ENCODE measurements at regions not wholly inside any gene's neighbourhood (a gene's known extent, or its start where the extent isn't known, plus 50 kb on each side); places are given as distances from the start of the nearest gene placed in this dataset.

DNA sequence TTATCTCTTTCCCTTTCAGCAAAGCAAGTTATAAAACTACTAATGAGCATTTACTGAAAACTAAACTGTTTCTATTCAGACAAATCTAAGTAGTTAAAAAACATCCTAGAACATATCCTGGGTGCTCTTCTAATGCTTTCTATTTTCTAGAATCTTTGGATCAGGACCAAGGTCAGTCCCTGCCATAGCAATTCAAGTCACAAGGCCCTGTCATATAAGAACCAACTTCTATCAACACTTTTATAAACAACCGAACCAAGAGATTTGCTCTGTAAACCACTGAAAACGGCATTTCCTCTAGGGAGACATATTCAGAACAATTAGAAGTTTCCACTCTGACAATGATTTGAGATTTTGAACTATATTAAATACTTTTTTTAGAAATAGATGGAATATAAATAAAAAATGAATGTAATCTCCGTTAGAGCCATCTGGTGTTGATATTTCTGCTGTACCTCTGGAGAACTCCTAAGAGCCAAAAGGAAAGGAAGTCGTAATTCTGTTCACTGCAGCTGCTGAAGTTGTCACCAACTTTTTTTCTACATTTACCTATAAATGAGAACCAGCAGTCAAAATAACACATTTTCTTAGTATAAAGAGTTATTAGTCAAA, 51.4 kb upstream of the LGSN start:
- FAIRE-seq, result peak; percentile 21
- no peak for DNase-seq (ENCODE audit: extremely low spot score, insufficient read length, low read depth)

- FAIRE-seq, result peak; percentile 5
- no peak for DNase-seq (ENCODE audit: extremely low spot score, insufficient read length, low read depth)
These were observed 53.3 kb upstream of the LGSN start for GRCh38 chr6:63372951-63373533.

DNA sequence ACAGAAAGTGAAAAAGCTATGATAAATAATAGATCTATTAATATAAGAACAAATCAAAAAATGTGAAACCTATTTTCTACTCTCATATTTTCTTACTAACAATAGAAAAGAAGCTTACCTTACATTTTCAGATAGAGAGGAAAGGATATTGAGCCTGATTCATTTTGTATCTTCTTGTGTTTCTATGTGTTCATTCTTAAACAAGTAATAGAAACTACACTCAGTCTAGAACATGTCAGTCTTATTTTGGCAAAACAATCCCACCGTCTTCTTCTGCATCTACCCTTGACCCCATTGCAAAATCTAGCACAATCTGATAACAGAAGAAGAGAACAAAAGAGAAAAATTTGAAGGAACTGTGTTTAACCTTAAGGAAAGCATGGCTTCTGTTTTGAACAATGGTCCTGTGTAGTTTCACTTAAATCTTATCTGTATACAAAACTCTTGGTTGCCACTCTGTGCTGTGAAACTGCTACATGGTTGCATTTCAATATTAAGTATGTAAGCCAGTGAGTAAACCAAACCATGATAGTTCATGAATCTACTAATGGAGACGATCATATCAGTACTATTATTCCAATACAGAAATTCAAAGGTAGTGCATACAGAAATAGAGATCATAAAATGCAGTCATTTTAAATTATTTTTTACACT, 69.5 kb upstream of the LGSN start:
- no peak for DNase-seq (ENCODE audit: extremely low spot score, insufficient read length, low read depth)
- no peak for FAIRE-seq

DNA sequence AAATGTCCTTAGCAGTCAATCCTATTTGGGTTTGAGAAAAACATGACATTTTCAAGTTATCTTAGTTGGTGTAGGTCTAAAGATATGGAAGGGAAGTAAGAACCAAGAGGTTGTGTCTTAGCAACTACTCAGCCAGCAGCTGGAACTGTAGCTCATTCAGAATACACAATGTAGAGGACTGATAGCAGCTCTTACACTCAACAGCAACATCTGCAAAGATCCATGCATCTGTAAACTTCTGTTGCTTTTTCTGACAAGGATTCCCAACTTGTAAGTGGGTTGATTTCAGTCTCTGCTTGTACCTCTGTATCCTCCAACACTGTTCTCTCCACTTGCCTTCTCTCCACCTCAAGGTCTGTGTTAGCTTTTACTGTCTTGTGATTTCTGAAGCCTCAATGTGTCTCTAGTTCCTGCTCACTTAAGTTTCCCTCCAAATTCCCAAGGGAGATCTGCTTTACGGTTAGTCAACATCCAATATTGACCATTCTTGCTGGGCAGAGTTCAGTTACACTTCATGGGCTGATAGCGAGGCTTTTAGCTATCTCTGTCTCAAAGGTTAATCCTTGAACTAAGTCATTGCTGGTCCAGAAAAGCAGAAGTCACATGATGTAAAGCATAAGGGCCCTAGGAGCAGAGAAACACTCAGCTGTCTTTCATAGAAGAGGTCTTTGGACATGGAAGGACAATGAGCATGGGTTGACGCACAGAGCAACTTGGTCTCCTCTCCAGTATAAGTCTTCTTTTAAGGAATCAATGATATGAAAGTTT, 71.6 kb upstream of the LGSN start:
- no peak for DNase-seq (ENCODE audit: extremely low spot score, insufficient read length, low read depth)
- FAIRE-seq, result peak; percentile 24

DNA sequence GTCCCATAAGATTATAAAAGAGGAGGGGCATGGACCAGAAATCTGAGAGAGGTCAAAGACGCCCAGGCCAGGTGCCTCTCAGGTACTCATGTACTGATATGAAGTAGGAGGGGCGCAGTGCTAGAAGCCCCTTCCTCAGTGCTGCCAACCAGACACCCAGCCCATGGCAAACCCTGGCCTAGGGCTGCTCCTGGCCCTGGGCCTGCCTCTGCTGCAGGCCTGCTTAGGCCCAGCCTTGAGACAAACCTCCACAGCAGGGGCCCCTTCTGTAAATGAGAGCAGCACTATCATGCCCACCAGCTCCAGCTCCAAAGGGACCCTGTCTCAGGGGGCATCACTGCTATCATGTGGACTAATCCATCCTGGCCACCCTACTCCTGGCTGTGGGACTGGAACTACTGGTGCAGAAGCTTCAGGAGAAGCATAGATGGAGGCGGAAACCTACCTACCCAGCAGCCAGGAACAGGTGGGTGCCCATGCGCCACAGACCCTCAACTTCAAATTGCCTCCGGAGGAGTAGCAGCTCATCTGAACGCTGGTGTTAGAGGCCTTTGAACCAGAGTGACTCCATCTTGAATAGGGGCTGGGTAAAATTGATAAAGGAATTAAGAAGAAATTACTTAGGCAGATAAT, 72.4 kb upstream of the LGSN start:
- FAIRE-seq, result no peak
- DNase-seq (ENCODE audit: extremely low spot score, insufficient read length, low read depth), result no peak

DNA sequence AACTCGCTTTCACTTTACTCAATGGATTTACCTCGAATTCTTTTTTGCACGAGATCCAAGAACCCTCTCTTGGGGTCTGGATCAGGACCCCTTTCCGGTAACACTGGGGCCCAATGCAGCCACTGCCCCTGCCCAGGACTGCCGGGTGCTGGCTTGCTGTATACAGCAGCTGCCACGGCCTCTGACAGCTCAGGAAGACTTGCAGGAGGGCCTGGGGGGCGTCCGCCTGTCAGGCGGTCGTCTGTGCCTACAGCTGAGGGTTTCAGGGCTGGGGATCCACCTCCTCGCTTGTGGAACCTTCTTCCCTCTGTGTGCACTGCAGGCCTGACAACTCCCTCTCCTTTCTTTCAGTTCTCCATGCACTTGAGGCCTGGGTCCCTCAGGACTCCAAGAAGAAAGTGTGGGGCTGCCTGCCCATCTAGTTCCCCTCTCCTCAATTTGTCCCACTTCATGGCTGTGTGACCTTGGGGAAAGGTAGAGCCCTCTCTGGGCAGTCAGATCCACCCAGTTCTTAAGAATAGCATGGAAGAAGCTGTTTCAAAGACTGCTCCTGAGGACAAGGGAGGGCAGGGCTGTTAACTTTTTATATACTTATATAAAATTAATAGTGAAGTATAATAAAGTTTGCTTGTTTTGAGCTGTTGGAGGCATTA, 75.0 kb upstream of the LGSN start:
- DNase-seq (ENCODE audit: extremely low spot score, insufficient read length, low read depth) (no peak), FAIRE-seq (no peak)

DNA sequence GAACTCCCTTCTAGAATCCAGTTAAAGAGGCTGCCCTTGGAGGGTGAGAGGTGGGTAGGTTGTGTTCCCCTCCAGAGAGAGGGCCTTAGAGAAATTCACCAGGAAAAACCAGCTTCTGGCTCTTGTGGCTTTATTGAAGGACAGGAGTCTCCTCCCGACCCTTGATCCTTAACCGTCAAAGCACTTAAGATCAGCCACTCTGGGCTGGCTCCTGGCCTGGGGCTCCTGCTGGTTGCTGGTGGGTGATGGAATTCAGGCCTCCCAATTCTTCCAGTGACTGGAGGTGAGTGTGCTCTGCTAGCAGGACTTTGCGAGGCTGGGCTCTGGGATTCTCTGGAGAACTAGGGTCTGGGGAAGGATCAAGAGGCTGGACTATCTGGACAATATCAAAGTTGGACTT, 75.6 kb upstream of the LGSN start:
- DNase-seq (ENCODE audit: extremely low spot score, insufficient read length, low read depth), result no peak
- FAIRE-seq, result no peak

DNA sequence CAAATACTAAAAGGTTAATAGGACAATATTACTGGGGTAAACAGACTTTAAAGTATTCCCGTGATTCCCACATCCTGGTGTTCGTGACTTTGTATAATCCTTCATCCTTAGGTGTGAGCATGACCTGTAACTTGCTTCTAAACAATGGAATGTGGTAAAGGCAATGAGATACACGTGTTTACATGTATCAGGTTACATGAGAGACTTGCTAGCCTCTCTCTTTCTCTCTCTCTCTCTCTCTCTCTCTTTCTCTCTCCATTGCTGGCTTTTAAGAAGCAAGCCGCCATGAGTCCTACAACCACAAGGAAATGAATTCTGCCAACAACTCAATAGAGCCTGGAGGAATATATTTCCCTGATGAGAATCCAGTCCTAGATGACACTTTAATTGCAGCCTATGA, 83.9 kb upstream of the LGSN start:
- DNase-seq (ENCODE audit: extremely low spot score, insufficient read length, low read depth), result no peak
- no peak for FAIRE-seq

DNA sequence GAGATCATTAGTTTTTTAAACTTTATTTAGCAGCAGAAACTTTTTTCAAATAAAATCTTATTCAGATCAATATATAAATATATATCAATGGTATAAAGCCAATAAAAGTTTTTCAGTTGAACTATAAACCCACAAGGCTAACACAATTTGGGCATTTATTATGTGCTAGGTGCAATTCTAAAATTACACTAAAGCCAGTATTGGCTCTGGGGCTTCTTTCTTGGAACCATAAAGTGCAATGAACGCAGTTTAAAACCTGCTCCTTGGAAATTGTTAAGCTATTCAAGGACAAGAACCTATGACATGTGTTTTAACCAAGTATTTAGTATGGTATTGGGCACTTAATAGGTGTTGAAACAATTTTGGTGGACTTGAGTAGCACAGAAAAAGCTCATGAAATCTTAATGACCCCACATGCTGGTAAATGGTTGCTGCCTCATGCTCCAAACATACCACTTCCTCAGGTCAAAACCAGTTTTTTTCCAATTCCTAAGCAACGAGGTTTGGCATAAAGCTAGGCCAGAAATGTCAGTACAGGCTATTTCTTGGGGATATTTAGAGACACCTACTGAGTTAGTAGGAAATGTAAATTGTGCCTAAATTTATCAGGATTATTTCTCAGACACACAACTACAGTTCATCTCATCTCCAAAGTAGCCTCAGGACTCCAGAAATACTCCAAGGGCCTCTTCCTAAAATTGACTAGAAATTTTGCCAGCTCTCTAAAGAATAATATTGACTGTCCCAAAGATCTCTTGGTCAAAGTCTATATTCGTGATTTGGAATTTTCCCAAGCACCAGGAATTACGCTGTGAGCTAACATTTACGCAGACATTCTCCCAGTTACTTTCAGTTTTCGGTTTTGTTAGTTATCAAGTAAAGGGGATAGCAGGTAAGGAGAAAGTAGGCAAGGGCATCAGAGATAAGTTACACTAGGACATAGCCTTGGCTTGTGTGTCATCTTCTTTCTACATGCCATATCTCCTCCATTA, 90.9 kb upstream of the LGSN start:
- no peak for DNase-seq (ENCODE audit: extremely low spot score, insufficient read length, low read depth)
- FAIRE-seq, result no peak

GRCh38 chr6:63415286-63415685, 95.5 kb upstream of the LGSN start:
- DNase-seq (ENCODE audit: extremely low spot score, insufficient read length, low read depth), result no peak
- no peak for FAIRE-seq

GRCh38 chr6:63418741-63419140, 99.0 kb upstream of the LGSN start:
- DNase-seq (ENCODE audit: extremely low spot score, insufficient read length, low read depth) (no peak), FAIRE-seq (no peak)

- DNase-seq (ENCODE audit: extremely low spot score, insufficient read length, low read depth) (no peak), FAIRE-seq (no peak)
These were observed 104.9 kb upstream of the LGSN start for GRCh38 chr6:63424636-63425035.

GRCh38 chr6:63425493-63425892, 105.7 kb upstream of the LGSN start:
- FAIRE-seq (no peak), DNase-seq (ENCODE audit: extremely low spot score, insufficient read length, low read depth) (no peak)

DNA sequence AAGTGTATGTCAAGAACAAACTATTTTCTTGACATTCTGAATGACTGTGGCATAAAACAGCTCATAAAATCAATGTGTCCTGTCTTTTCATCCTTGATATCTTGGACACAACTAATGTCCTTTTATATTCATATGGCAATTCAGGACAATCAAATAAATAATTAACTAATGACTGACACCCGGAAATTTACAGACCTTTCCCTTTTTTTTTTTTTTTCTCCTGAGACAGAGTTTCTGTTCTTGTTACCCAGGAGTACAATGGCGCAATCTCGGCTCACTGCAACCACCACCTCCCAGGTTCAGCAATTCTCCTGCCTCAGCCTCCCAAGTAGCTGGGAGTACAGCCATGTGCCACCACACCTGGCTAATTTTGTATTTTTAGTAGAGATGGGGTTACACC, 107.1 kb upstream of the LGSN start:
- no peak for FAIRE-seq
- no peak for DNase-seq (ENCODE audit: extremely low spot score, insufficient read length, low read depth)

DNA sequence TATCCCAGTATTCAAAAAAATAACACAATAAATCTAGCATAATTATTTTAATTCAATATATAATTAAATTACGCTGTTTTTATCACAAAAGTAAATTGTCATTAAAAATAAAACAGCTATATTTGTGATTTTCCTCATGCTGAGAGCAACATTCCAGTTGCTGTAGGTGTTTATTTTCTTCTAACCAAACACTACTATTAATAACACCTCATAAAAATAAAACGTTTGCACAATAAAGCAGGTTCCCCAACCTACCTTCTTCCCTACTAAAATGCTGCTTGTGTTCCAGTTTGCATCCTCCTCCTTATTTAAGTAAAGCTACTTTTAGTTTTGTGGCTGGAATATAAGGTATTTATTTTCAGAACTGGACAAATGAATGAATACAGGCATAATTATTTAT, 108.2 kb upstream of the LGSN start:
- no peak for DNase-seq (ENCODE audit: extremely low spot score, insufficient read length, low read depth)
- FAIRE-seq, result no peak

- FAIRE-seq, result no peak
- DNase-seq (ENCODE audit: extremely low spot score, insufficient read length, low read depth), result no peak
These were observed 111.3 kb upstream of the LGSN start for GRCh38 chr6:63430985-63431519.

GRCh38 chr6:63434943-63435342, 115.2 kb upstream of the LGSN start:
- no peak for DNase-seq (ENCODE audit: extremely low spot score, insufficient read length, low read depth)
- FAIRE-seq, result no peak

- DNase-seq (ENCODE audit: extremely low spot score, insufficient read length, low read depth), result no peak
- peak; percentile 5 for FAIRE-seq
These were observed 116.6 kb upstream of the LGSN start for GRCh38 chr6:63436356-63436755.

DNA sequence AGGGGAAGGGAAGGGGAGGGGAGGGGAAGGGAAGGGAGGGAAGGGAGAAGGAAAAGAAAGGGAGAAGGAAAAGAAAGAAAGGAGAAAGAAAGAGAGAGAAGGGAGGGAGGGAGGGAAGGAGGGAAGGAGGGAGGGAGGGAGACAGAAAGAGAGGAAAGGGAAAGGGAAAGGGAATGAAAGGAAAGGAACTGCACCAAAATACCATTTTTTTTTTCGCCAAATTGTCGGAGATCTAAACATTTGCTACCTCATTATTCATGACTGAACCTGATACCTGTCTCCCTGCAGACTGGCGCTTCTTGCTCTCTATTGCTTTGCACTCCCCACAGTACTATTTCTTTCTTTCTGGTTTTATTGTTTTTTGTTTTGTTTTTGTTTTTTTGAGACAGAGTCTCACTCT, 117.3 kb upstream of the LGSN start:
- FAIRE-seq (no peak), DNase-seq (ENCODE audit: extremely low spot score, insufficient read length, low read depth) (no peak)

Data from GM18507 (cell line).